BJ (cell line): ENCODE measurements at regions not wholly inside any gene's neighbourhood (a gene's known extent, or its start where the extent isn't known, plus 50 kb on each side); places are given as distances from the start of the nearest gene placed in this dataset.

Experiments used
- CTCF ChIA-PET: fragments of 350-600 bp; formaldehyde crosslinking; extraction: SDS; loops from one replicate; lab custom pipeline; 2021; ENCODE audit warnings: antibody characterized with exemption, inconsistent platforms; lab: Yijun Ruan, JAX
- POLR2A ChIA-PET: fragments of 300-600 bp; sonication (Branson Sonifier 250); formaldehyde crosslinking; extraction: SDS; loops from one replicate; lab custom pipeline; 2021; ENCODE audit warnings: antibody characterized with exemption; lab: Charles Lee
- DNase-seq: peaks from one replicate; pipeline ENCODE4 v3.0.0-alpha.2; 2011; ENCODE audit warnings: low read depth
- H3K27me3 ChIP-seq: 2 replicates; pipeline ENCODE4 v1.6.0; 2011; ENCODE audit warnings: low read length; ENCODE audit not compliant: control insufficient read depth, insufficient read depth
- H3K36me3 ChIP-seq: 2 replicates; pipeline ENCODE4 v1.5.1; 2011; ENCODE audit warnings: low read length; ENCODE audit not compliant: control insufficient read depth, insufficient read depth
- H3K4me3 ChIP-seq: 2 replicates; pipeline ENCODE4 v1.5.1; 2011; ENCODE audit warnings: low read depth, mild to moderate bottlenecking, control low read depth, low read length
- TF ChIP-seq, protein P1 (sequence below): IDR thresholded peaks from 2 replicates; pipeline ENCODE4 v1.5.1; 2011; ENCODE audit warnings: low read depth, mild to moderate bottlenecking, control low read depth, inconsistent platforms, low read length, moderate library complexity; ENCODE audit not compliant: insufficient read depth

DNA sequence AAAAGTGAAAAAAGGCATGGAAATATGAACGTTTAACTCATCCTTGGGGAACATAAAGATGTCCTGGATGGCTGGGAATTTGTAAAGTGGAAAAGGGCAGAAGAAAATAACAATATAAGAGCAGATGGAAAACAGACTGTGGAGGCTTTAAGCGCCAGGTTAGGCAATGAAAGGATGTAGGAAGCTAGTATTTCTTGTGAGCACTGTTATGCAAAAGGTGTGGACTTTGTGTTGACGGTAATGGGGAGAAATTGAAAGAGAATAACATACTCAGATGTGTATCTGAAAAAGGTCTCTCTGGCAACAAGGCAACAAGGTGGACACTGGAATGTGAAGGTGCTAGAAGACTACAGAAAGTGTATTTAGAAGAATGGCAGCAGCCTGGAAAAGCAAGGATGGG lies 411.8 kb downstream of the PLPP3 start:
- ChIA-PET POLR2A (no interaction called here), CTCF (no interaction called here)
- H3K4me3 ChIP-seq = no peak overlapping the region
- H3K27me3 ChIP-seq = no peaks in the 10 kb centered on the region
- TF ChIP-seq, protein P1, sequence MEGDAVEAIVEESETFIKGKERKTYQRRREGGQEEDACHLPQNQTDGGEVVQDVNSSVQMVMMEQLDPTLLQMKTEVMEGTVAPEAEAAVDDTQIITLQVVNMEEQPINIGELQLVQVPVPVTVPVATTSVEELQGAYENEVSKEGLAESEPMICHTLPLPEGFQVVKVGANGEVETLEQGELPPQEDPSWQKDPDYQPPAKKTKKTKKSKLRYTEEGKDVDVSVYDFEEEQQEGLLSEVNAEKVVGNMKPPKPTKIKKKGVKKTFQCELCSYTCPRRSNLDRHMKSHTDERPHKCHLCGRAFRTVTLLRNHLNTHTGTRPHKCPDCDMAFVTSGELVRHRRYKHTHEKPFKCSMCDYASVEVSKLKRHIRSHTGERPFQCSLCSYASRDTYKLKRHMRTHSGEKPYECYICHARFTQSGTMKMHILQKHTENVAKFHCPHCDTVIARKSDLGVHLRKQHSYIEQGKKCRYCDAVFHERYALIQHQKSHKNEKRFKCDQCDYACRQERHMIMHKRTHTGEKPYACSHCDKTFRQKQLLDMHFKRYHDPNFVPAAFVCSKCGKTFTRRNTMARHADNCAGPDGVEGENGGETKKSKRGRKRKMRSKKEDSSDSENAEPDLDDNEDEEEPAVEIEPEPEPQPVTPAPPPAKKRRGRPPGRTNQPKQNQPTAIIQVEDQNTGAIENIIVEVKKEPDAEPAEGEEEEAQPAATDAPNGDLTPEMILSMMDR = no peak
- no peak for DNase-seq
- H3K36me3 ChIP-seq = no peaks in the 10 kb centered on the region

DNA sequence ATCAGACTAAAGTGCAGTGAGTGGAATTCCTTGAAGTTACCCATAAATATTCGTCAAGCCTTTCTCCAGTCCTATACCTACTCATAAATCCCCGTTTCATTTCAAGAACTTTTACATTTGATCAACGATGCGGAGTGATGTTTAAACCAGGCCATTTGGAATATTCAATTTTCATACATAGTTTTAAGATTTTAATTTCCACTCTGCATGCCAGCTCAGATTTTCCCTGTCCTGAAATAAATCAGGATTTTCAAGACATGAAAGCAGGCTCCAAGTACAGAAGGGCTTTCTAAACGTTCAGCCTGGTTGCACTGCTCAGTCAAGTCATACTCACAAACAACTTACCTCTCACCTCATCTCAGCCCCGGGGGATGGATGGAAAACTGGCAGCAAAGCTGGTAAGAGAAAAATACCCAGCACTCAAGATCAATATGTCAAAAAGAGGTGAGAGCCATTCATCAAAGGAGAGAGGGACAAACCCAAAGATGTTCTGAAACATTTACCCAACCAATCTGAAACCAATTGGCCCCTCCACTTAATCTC lies 418.5 kb downstream of the PLPP3 start:
- no peaks in the 10 kb centered on the region for H3K36me3 ChIP-seq
- POLR2A ChIA-PET = no interaction called here
- H3K4me3 ChIP-seq = no peak overlapping the region
- no peak for DNase-seq
- CTCF ChIA-PET = interaction anchor here (1.1 kb wide), 1 partner anchor 14 kb away, joined by 3 read pairs; no protein-coding TSS in a partner anchor
- no peaks in the 10 kb centered on the region for H3K27me3 ChIP-seq
- TF ChIP-seq, protein P1 = no peak

GRCh38 chr1:56156971-56157876 lies 422.1 kb downstream of the PLPP3 start:
- no peaks in the 10 kb centered on the region for H3K27me3 ChIP-seq
- TF ChIP-seq, protein P1 = no peak
- POLR2A ChIA-PET = no interaction called here
- H3K4me3 ChIP-seq = no peak overlapping the region
- DNase-seq = no peak
- no peaks in the 10 kb centered on the region for H3K36me3 ChIP-seq
- CTCF ChIA-PET = interaction anchor here (0.6 kb wide), 1 partner anchor 16 kb away, joined by 3 read pairs; no protein-coding TSS in a partner anchor

DNA sequence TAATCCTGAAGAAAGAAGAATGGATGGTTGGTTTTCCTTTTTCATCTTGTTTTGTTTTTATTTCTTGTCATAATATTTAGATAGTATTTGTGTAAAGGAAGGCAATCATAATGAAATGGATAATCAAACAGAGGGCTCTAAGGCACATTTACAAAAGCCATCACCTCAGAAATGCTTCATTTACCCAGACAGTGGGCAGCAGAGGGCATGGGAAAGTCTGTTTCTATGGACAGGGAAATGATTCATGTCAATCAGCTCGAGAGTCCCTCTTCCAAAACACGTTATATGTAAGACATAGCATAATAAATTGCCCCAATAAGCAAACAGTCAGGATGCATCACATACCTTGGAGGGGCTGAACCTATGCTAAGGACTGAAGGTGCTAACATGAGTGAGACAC lies 426.1 kb downstream of the PLPP3 start:
- ChIA-PET POLR2A (no interaction called here), CTCF (no interaction called here)
- Histone ChIP-seq H3K36me3 (no peaks in the 10 kb centered on the region), H3K4me3 (no peak overlapping the region), H3K27me3 (no peaks in the 10 kb centered on the region)
- TF ChIP-seq, protein P1 = no peak
- DNase-seq = no peak

- ChIA-PET CTCF (no interaction called here), POLR2A (no interaction called here)
- no peak overlapping the region for H3K4me3 ChIP-seq
- TF ChIP-seq, protein P1 = no peak
- DNase-seq = no peak
- H3K36me3 ChIP-seq = no peaks in the 10 kb centered on the region
- no peaks in the 10 kb centered on the region for H3K27me3 ChIP-seq
These were observed 426.7 kb downstream of the PLPP3 start for GRCh38 chr1:56152635-56153034.
